OCI-LY3 (cell line): ENCODE measurements at regions not wholly inside any gene's neighbourhood (a gene's known extent, or its start where the extent isn't known, plus 50 kb on each side); places are given as distances from the start of the nearest gene placed in this dataset.

Experiments
- H2AFZ ChIP-seq: fragments of 200-600, 300-600 bp; shearing (Covaris generic); 2 replicates; pipeline ENCODE4 v1.6.0; 2014; ENCODE audit warnings: antibody characterized with exemption, low read depth, low read length
- H3K27ac ChIP-seq: fragments of 200-600, 300-600 bp; sonication (generic); 2 replicates; pipeline ENCODE4 v1.5.1; 2014; ENCODE audit warnings: mild to moderate bottlenecking, low read length, moderate library complexity, mixed read lengths
- H3K27me3 ChIP-seq: fragments of 200-600, 300-600 bp; sonication (generic); 2 replicates; pipeline ENCODE4 v1.6.1; 2014; ENCODE audit warnings: low read depth, low read length, mixed read lengths
- H3K36me3 ChIP-seq: fragments of 200-600, 300-600 bp; sonication (generic); replicated peaks from 2 replicates; pipeline ENCODE3; 2014; ENCODE audit warnings: low read depth, low read length, mixed read lengths
- H3K4me1 ChIP-seq: fragments of 300-600, 200-600 bp; sonication (generic); 2 replicates; pipeline ENCODE4 v1.6.1; 2014; ENCODE audit warnings: low read length, mixed read lengths
- H3K4me2 ChIP-seq: fragments of 200-600, 300-600 bp; sonication (generic); 2 replicates; pipeline ENCODE4 v1.6.1; 2014; ENCODE audit warnings: low read length, mixed read lengths
- H3K4me3 ChIP-seq: fragments of 300-600, 200-600 bp; sonication (generic); 2 replicates; pipeline ENCODE4 v1.5.1; 2014; ENCODE audit warnings: antibody characterized with exemption, mild to moderate bottlenecking, low read length, moderate library complexity
- H3K79me2 ChIP-seq: fragments of 300-600, 200-600 bp; shearing (Covaris generic); 2 replicates; pipeline ENCODE4 v1.6.1; 2014; ENCODE audit warnings: mild to moderate bottlenecking, low read length, mixed read lengths
- H3K9ac ChIP-seq: fragments of 300-600, 200-600 bp; shearing (Covaris generic); 2 replicates; pipeline ENCODE4 v1.6.0; 2014; ENCODE audit warnings: mild to moderate bottlenecking, low read length, moderate library complexity
- H3K9me3 ChIP-seq: fragments of 200-600, 300-600 bp; shearing (Covaris generic); 2 replicates; pipeline ENCODE4 v1.6.1; 2014; ENCODE audit warnings: low read length, mixed read lengths; ENCODE audit not compliant: insufficient read depth
- H4K20me1 ChIP-seq: fragments of 200-600, 300-600 bp; sonication (generic); 2 replicates; pipeline ENCODE4 v1.6.1; 2016; ENCODE audit warnings: low read length, mixed read lengths; ENCODE audit not compliant: insufficient read depth
- EZH2phosphoT487 ChIP-seq: fragments of 200-600 bp; shearing (Covaris generic); IDR thresholded peaks from 2 replicates; pipeline ENCODE4 v1.6.1; 2018; ENCODE audit warnings: antibody characterized with exemption, mixed run types, low read depth
- TF ChIP-seq, protein P1 (sequence below): fragments of 200-600, 300-600 bp; sonication (generic); IDR thresholded peaks from 2 replicates; pipeline ENCODE4 v1.5.1; 2014; ENCODE audit warnings: antibody characterized with exemption, low read length, low read depth

DNA sequence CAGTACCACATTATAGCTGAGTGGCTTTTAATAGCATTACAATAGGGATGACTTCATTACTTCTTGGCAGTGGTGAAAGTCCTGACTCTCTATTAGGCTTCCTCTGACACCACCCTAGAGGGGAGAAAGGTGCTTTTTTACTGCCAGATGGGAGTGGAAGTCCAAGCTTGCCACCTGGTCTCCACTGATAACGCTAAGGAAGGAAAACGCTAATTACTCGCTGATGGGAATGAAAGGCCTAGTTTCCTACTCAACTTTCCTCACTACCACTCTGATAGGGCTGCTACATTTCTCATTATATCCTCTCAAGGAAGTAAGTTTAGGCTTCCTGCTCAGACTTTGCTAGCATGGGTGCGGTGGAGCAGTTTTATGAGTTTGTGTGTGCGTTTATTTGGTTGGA lies 62.3 kb upstream of the PAGE3 start:
- no peak overlapping the region for H3K9ac ChIP-seq
- no peak overlapping the region for H3K4me2 ChIP-seq
- no peaks in the 10 kb centered on the region for H4K20me1 ChIP-seq
- no peaks in the 10 kb centered on the region for H3K36me3 ChIP-seq
- H3K4me1 ChIP-seq = no peaks in the 10 kb centered on the region
- no peaks in the 10 kb centered on the region for H3K79me2 ChIP-seq
- no peak for TF ChIP-seq EZH2phosphoT487
- TF ChIP-seq, protein P1, sequence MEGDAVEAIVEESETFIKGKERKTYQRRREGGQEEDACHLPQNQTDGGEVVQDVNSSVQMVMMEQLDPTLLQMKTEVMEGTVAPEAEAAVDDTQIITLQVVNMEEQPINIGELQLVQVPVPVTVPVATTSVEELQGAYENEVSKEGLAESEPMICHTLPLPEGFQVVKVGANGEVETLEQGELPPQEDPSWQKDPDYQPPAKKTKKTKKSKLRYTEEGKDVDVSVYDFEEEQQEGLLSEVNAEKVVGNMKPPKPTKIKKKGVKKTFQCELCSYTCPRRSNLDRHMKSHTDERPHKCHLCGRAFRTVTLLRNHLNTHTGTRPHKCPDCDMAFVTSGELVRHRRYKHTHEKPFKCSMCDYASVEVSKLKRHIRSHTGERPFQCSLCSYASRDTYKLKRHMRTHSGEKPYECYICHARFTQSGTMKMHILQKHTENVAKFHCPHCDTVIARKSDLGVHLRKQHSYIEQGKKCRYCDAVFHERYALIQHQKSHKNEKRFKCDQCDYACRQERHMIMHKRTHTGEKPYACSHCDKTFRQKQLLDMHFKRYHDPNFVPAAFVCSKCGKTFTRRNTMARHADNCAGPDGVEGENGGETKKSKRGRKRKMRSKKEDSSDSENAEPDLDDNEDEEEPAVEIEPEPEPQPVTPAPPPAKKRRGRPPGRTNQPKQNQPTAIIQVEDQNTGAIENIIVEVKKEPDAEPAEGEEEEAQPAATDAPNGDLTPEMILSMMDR = no peak
- no peak overlapping the region for H2AFZ ChIP-seq
- no peak overlapping the region for H3K4me3 ChIP-seq
- no peaks in the 10 kb centered on the region for H3K27me3 ChIP-seq
- no peaks in the 10 kb centered on the region for H3K9me3 ChIP-seq
- H3K27ac ChIP-seq = no peak overlapping the region

- no peak overlapping the region for H3K4me3 ChIP-seq
- no peaks in the 10 kb centered on the region for H3K4me1 ChIP-seq
- no peaks in the 10 kb centered on the region for H4K20me1 ChIP-seq
- H3K4me2 ChIP-seq = no peak overlapping the region
- no peak overlapping the region for H3K9ac ChIP-seq
- no peaks in the 10 kb centered on the region for H3K36me3 ChIP-seq
- H3K79me2 ChIP-seq = no peaks in the 10 kb centered on the region
- H3K27ac ChIP-seq = no peak overlapping the region
- no peaks in the 10 kb centered on the region for H3K27me3 ChIP-seq
- no peaks in the 10 kb centered on the region for H3K9me3 ChIP-seq
- H2AFZ ChIP-seq = no peak overlapping the region
- TF ChIP-seq EZH2phosphoT487 = no peak
- TF ChIP-seq, protein P1 = no peak
Observed at GRCh38 chrX:55335296-55335695, 70.6 kb upstream of the PAGE3 start.

GRCh38 chrX:55336176-55336575 lies 71.5 kb upstream of the PAGE3 start:
- H3K9ac ChIP-seq = no peak overlapping the region
- no peak for TF ChIP-seq EZH2phosphoT487
- TF ChIP-seq, protein P1 = no peak
- H3K9me3 ChIP-seq = no peaks in the 10 kb centered on the region
- H3K79me2 ChIP-seq = no peaks in the 10 kb centered on the region
- H3K4me1 ChIP-seq = no peaks in the 10 kb centered on the region
- H3K4me3 ChIP-seq = no peak overlapping the region
- no peak overlapping the region for H2AFZ ChIP-seq
- no peak overlapping the region for H3K4me2 ChIP-seq
- no peak overlapping the region for H3K27ac ChIP-seq
- H4K20me1 ChIP-seq = no peaks in the 10 kb centered on the region
- no peaks in the 10 kb centered on the region for H3K36me3 ChIP-seq
- no peaks in the 10 kb centered on the region for H3K27me3 ChIP-seq

DNA sequence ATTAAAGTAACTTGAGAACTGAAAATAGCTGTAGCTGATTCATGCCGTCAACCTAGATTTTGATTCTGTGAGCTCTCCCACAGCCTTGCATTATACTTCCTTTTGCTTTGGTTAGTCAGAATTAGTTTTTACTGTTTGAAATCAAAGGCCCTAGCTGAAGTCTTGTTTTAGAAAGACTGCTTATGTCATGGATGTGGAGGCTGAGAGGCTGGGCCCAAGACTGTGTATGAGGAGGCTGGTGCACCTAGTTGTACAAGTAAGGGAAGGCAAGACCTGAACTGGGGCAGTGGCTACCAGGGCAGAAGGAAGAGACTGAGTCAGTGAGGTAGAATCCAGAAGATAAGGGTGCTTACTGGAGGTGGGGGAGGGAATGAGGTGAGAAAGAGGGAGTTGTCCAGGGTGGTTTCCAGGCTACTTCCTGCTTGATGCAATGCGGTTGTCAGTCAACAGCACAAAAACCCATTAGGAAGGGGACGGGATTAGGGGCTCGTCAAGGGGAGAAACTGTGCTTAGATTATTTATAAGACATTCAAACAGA lies 76.2 kb upstream of the PAGE3 start:
- no peak overlapping the region for H3K9ac ChIP-seq
- H3K79me2 ChIP-seq = no peaks in the 10 kb centered on the region
- H3K4me2 ChIP-seq = no peak overlapping the region
- no peaks in the 10 kb centered on the region for H3K27me3 ChIP-seq
- H3K27ac ChIP-seq = no peak overlapping the region
- no peaks in the 10 kb centered on the region for H4K20me1 ChIP-seq
- TF ChIP-seq, protein P1 = no peak
- TF ChIP-seq EZH2phosphoT487 = no peak
- H3K4me1 ChIP-seq = no peaks in the 10 kb centered on the region
- H3K9me3 ChIP-seq = no peaks in the 10 kb centered on the region
- H3K36me3 ChIP-seq = no peaks in the 10 kb centered on the region
- no peak overlapping the region for H3K4me3 ChIP-seq
- no peak overlapping the region for H2AFZ ChIP-seq
